Activated CD4-positive, alpha-beta T cell treated with anti-CD3 and anti-CD28 coated beads for 36 hours (primary cell): ENCODE measurements at regions not wholly inside any gene's neighbourhood (a gene's known extent, or its start where the extent isn't known, plus 50 kb on each side); places are given as distances from the start of the nearest gene placed in this dataset.

Source experiments
- ATAC-seq: fragments of 200-7000 bp; cut with Tn5 transposase; one replicate; pipeline ENCODE4 v1.10.0; 2021; ENCODE audit warnings: mild to moderate bottlenecking, moderate library complexity
- CTCF ChIA-PET: fragments of 350-600 bp; sonication (Branson Sonifier 250); formaldehyde crosslinking; loops from one replicate; lab custom pipeline; 2021; ENCODE audit warnings: antibody characterized with exemption; lab: Charles Lee
- POLR2A ChIA-PET: fragments of 350-600 bp; sonication (Branson Sonifier 250); formaldehyde crosslinking; loops from one replicate; lab custom pipeline; 2021; ENCODE audit warnings: antibody characterized with exemption, inconsistent platforms; lab: Charles Lee
- DNase-seq: peaks from one replicate; pipeline ENCODE4 v3.0.0-alpha.2; 2020
- H3K27ac Mint-ChIP-seq: one replicate; pipeline ENCODE4 v1.8.0; 2021; ENCODE audit warnings: mixed read lengths
- H3K27me3 Mint-ChIP-seq: one replicate; pipeline ENCODE4 v1.8.0; 2021; ENCODE audit warnings: mixed read lengths
- H3K36me3 Mint-ChIP-seq: one replicate; pipeline ENCODE4 v1.8.0; 2021; ENCODE audit warnings: low read depth, mixed read lengths
- H3K4me1 Mint-ChIP-seq: one replicate; pipeline ENCODE4 v1.8.0; 2021; ENCODE audit warnings: mixed read lengths
- H3K4me3 Mint-ChIP-seq: one replicate; pipeline ENCODE4 v1.8.0; 2021; ENCODE audit warnings: mild to moderate bottlenecking, moderate library complexity, mixed read lengths
- H3K9me3 Mint-ChIP-seq: one replicate; pipeline ENCODE4 v1.8.0; 2021; ENCODE audit warnings: low read depth, mixed read lengths
- intact Hi-C, 2 experiments: fragments of 100-400 bp; cut with DNase I in 1 of 2; cut with micrococcal nuclease in 1 of 2; formaldehyde crosslinking; loops; one replicate each; pipeline versions ENCODE4 v1.14.2 to v1.15.1; 2022 to 2024; cut with DNase I, micrococcal nuclease

DNA sequence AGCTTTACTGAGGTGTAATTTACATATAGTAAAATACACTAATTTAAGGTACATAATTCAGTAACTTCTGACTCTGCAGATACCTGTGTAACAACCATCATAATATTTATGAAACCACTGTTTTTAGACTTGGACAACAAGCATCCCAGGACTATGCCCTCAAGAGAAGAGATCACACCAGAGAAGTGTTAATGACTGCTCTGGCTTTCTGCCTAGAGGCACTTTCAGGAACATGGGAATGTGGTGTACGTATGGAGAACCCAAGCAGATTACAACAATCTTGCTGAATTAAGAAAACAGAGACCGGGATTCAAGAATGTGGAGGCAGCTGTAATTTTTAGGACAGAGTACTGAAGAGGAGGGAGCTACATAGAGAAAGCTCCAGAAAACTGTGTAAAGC is 475.2 kb downstream of the LPIN1 start:
- ChIA-PET CTCF (interaction anchor here (0.6 kb wide), 1 partner anchor 105 kb away, joined by 3 read pairs; no protein-coding TSS in a partner anchor), POLR2A (no interaction called here)
- no peaks in the 10 kb centered on the region for H3K27me3 Mint-ChIP-seq
- H3K36me3 Mint-ChIP-seq, result peaks cover 14% of the 10 kb centered on the region
- H3K27ac Mint-ChIP-seq, result no peak overlapping the region
- no peak overlapping the region for H3K4me3 Mint-ChIP-seq
- ATAC-seq, result no peak
- no peaks in the 10 kb centered on the region for H3K4me1 Mint-ChIP-seq
- intact Hi-C loops, result no loop called here
- no peak for DNase-seq
- H3K9me3 Mint-ChIP-seq, result peaks cover 33% of the 10 kb centered on the region

DNA sequence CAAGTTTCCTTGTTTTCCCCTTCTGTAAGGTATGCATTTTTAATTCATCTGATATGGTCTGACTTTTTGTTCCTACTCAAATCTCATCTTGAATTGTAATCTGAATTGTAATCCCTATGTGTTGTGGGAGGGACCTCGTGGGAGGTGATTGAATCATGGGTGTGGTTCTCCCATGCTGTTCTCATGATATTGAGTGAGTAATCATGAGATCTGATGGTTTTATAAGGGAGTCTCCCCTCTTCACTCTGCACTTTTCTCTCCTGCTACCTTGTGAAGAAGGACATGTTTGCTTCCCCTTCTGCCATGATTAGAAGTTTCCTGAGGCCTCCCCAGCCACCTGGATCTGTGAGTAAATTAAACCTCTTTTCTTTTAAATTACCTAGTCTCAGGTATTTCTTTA is 476.1 kb downstream of the LPIN1 start:
- H3K27ac Mint-ChIP-seq, result no peak overlapping the region
- ChIA-PET POLR2A (no interaction called here), CTCF (no interaction called here)
- H3K36me3 Mint-ChIP-seq, result peaks cover 14% of the 10 kb centered on the region
- intact Hi-C loops, result no loop called here
- peak; percentile 13 for DNase-seq
- no peak overlapping the region for H3K4me3 Mint-ChIP-seq
- no peaks in the 10 kb centered on the region for H3K4me1 Mint-ChIP-seq
- H3K27me3 Mint-ChIP-seq, result no peaks in the 10 kb centered on the region
- no peak for ATAC-seq
- peaks cover 33% of the 10 kb centered on the region for H3K9me3 Mint-ChIP-seq

DNA sequence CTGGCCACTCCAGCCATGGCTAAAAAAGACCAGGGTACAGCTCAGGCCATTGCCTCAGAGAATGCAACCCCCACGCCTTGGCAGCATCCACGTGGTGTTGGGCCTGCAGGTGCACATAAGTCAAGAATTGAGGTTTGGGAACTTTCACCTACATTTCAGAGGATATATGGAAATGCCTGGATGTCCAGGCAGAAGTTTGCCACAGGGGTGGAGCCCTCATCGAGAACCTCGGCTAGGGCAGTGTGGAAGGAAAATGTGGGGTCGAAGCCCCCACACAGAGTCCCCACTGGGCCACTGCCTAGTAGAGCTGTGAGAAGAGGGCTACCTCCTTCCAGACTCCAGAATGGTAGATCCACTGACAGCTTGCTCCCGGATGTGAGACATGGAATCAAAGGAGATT is 477.3 kb downstream of the LPIN1 start:
- Mint-ChIP-seq H3K27ac (no peak overlapping the region), H3K27me3 (no peaks in the 10 kb centered on the region), H3K9me3 (peaks cover 33% of the 10 kb centered on the region), H3K4me3 (no peak overlapping the region), H3K4me1 (no peaks in the 10 kb centered on the region), H3K36me3 (peaks cover 14% of the 10 kb centered on the region)
- intact Hi-C loops, result no loop called here
- peak; percentile 9 for DNase-seq
- ATAC-seq, result no peak
- ChIA-PET POLR2A (no interaction called here), CTCF (no interaction called here)

DNA sequence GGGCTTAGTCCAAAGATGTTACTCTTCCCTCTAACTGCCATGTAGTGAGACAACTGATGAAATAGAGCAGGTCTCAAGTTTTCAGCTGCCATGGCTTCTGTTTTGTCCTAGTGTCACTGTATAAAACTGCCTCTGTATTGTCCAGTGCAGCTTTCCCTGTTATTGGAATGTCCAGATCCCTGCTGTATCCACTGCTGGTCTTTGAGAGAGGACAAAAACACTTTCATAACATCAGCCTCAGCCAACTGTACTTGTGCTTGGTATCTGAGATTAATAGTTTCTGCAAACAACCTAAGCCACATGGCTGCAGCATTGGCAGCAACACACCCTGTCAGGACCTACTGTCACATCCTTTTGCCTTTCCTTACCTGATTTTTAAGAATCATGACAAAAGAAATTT is 480.2 kb downstream of the LPIN1 start:
- H3K4me1 Mint-ChIP-seq, result no peaks in the 10 kb centered on the region
- intact Hi-C loops, result no loop called here
- DNase-seq, result no peak
- no peaks in the 10 kb centered on the region for H3K27me3 Mint-ChIP-seq
- no peak overlapping the region for H3K27ac Mint-ChIP-seq
- ATAC-seq, result no peak
- H3K36me3 Mint-ChIP-seq, result peaks cover 14% of the 10 kb centered on the region
- CTCF ChIA-PET, result no interaction called here
- POLR2A ChIA-PET, result no interaction called here
- H3K4me3 Mint-ChIP-seq, result no peak overlapping the region
- H3K9me3 Mint-ChIP-seq, result peaks cover 32% of the 10 kb centered on the region

DNA sequence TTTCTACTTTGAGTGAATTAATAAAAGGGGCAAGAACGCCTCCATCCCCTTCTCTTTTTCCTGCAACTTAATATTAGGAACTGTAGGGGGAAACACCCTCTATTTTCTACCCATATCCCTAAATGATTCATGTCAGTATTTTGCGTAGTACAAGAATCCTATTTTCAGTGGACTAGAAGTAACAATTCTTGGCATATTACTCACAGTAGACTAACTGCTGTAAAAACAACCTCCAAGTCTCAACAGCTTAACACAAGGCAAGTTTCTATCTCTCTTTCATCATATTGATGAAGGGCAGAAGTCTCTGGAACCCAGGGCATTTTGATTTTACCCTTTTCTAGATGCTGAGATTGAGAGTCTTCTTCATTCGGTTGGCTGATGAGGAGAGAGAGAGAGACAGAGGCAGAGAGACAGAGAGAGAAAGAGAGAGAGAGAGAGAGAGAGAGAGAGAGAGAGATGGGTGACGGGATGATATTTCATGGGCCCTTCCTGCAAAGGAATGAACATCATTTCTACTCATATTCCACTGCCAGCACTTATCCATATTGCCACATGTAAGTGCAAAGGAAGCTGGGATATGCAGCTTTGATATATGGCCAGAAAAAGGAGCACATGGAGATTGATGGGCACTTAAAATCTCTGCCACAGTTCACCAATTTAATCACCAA is 481.6 kb downstream of the LPIN1 start:
- intact Hi-C loops, result no loop called here
- ChIA-PET CTCF (interaction anchor here (0.7 kb wide), 1 partner anchor 540 kb away, joined by 4 read pairs; no protein-coding TSS in a partner anchor), POLR2A (no interaction called here)
- Mint-ChIP-seq H3K4me3 (no peak overlapping the region), H3K27ac (no peak overlapping the region), H3K9me3 (peaks cover 25% of the 10 kb centered on the region), H3K27me3 (no peaks in the 10 kb centered on the region), H3K36me3 (peaks cover 9% of the 10 kb centered on the region), H3K4me1 (no peaks in the 10 kb centered on the region)
- no peak for DNase-seq
- no peak for ATAC-seq

DNA sequence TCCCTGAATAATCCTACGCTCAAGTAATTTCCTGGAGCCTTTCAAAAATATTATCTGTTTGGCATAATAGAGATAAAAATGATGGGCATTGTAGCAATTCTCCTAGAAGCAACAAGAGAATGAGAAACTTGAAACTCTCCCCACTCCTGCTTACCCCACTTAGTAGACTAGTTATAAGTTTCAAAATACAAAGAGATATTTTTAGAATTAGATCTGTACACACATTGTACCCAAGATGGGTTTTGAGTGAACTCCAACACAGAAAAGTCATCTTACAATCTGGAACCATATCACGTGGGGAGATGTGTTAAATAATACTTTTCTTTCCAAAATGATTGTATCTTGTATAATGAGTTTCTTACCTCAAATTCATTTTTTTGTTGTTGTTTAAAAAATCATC is 484.9 kb downstream of the LPIN1 start:
- DNase-seq, result no peak
- Mint-ChIP-seq H3K27ac (no peak overlapping the region), H3K9me3 (no peaks in the 10 kb centered on the region), H3K4me3 (no peak overlapping the region), H3K4me1 (no peaks in the 10 kb centered on the region), H3K36me3 (no peaks in the 10 kb centered on the region), H3K27me3 (no peaks in the 10 kb centered on the region)
- no peak for ATAC-seq
- CTCF ChIA-PET, result interaction anchor here (0.6 kb wide), 1 partner anchor 22 kb away, joined by 3 read pairs; no protein-coding TSS in a partner anchor
- POLR2A ChIA-PET, result no interaction called here
- intact Hi-C loops, result no loop called here

DNA sequence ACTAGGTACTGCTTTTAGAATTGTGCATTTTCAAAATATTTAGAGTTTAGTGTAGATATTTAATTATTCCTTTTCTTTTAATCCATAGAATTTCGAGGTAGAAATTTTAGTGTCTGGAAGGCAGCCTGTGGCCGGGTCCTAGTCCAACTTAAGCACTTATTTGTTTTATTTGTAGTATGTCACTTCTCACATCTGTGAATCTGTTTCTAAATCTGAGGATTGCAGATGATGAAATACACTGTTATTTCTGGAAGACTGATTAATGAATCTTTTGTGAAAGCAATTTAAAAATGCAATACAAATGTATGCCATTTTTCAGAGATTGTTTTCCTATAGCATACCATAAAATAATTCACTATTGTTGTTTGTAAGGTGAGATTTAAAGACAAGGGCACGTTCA is 483.9 kb upstream of the TRIB2 start:
- ATAC-seq (no peak), DNase-seq (no peak)
- no peak overlapping the region for H3K4me3 Mint-ChIP-seq
- H3K9me3 Mint-ChIP-seq, result no peaks in the 10 kb centered on the region
- intact Hi-C loops, result no loop called here
- H3K27ac Mint-ChIP-seq, result no peak overlapping the region
- H3K4me1 Mint-ChIP-seq, result no peaks in the 10 kb centered on the region
- H3K36me3 Mint-ChIP-seq, result no peaks in the 10 kb centered on the region
- ChIA-PET POLR2A (no interaction called here), CTCF (no interaction called here)
- H3K27me3 Mint-ChIP-seq, result no peaks in the 10 kb centered on the region

DNA sequence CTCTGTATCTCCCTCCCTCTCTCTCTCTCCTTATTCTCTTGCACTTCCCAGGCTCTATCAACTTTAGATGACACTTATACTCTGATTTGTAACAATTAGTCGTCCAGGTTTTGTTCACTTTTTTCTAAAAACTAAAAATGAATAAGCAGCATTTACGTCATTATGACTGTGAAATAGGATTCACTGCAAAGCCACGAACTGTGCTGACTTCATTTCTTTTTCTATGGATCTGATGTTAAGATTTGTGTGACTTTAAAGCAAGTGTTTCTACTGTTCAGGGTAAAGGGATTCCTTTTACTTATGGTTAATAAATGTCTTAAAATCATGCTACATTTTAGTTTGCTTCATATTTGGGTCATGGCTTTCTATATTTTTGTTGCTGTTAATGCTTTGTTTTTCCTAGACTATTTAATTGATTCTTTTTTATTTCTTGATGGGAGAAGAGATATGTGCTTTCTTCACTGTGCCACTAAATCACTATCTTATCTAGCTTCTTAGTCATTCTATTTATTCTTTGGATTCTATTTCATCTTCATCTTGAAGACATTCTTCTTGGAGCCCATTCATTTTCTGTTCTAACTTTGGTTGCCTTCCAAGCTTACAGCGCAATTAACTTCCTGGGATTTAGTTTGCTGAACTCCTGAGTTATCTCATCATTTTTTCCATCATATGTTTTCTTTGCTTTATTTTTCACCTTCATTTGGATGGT is 480.4 kb upstream of the TRIB2 start:
- ChIA-PET CTCF (no interaction called here), POLR2A (no interaction called here)
- intact Hi-C loops, result no loop called here
- Mint-ChIP-seq H3K4me1 (no peaks in the 10 kb centered on the region), H3K27ac (no peak overlapping the region), H3K36me3 (no peaks in the 10 kb centered on the region), H3K27me3 (no peaks in the 10 kb centered on the region), H3K4me3 (no peak overlapping the region), H3K9me3 (no peaks in the 10 kb centered on the region)
- no peak for DNase-seq
- no peak for ATAC-seq

DNA sequence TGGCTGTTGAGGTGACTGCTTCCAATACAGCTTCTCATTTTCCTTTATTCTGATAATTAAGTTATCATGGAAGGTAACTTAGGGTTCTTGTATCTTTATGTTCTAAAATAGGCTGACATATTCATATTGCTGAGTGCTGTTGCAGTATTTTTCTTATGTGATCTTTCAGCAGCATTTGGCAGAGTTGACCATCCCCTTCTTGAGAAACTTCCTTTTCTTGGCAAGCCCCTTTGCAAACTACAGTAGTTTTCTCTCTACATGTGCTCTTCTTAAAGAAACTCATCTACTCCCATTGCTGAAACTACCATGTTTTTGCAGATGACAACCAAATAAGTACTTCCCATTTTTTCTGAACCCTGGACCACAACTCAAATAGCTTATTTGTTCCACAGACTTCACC is 476.5 kb upstream of the TRIB2 start:
- no peak for DNase-seq
- ATAC-seq, result no peak
- no peaks in the 10 kb centered on the region for H3K4me1 Mint-ChIP-seq
- intact Hi-C loops, result no loop called here
- H3K36me3 Mint-ChIP-seq, result no peaks in the 10 kb centered on the region
- no peak overlapping the region for H3K4me3 Mint-ChIP-seq
- no peaks in the 10 kb centered on the region for H3K9me3 Mint-ChIP-seq
- ChIA-PET CTCF (no interaction called here), POLR2A (no interaction called here)
- H3K27me3 Mint-ChIP-seq, result no peaks in the 10 kb centered on the region
- no peak overlapping the region for H3K27ac Mint-ChIP-seq

DNA sequence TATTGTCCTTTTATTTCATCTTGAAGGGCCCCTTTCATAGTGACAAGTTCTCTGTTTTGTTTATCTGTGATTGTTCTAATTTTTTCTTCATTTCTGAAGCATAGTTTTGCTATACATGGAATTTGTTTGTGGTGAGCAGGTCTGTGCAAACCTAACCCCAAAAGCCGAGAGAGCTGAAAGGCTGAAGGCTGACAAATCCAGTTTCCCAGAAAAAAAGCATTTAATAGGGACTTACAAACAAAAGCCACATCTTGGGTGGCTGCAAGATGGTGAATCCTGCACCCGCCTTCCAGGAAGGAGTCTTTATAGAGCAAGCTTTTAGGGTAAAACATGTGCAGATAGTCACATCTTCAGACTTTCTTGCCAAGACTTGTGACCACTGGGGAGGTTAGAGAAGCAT is 473.4 kb upstream of the TRIB2 start:
- CTCF ChIA-PET, result no interaction called here

DNA sequence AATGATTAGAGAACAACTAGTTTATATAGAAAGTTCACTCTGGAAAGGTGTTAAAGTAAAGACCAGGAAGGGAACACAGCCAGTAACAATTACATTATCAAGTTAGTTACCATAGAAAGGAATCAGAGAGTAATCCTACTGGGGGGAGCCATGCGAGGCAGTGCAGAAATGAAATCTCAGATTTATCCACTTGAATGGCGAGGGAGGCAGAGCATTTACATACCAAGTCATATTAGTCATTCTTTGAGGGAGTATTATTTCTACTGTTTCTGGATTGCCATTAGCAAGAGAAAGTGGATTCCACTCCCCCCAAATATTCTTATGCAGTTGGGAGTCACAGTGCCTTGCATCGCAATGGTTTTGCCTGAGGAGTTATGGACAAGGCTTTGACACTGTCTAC is 472.7 kb upstream of the TRIB2 start:
- CTCF ChIA-PET, result no interaction called here
- ATAC-seq (no peak), DNase-seq (no peak)
- Mint-ChIP-seq H3K36me3 (no peaks in the 10 kb centered on the region), H3K4me1 (no peaks in the 10 kb centered on the region), H3K27ac (no peak overlapping the region), H3K27me3 (no peaks in the 10 kb centered on the region), H3K4me3 (no peak overlapping the region), H3K9me3 (no peaks in the 10 kb centered on the region)
- intact Hi-C loops, result no loop called here
- POLR2A ChIA-PET, result no interaction called here

More for the DNA sequence above, 473.4 kb upstream of the TRIB2 start:
- POLR2A ChIA-PET, result no interaction called here
- Mint-ChIP-seq H3K36me3 (no peaks in the 10 kb centered on the region), H3K27me3 (no peaks in the 10 kb centered on the region), H3K4me3 (no peak overlapping the region), H3K9me3 (no peaks in the 10 kb centered on the region), H3K4me1 (no peaks in the 10 kb centered on the region), H3K27ac (no peak overlapping the region)
- DNase-seq (no peak), ATAC-seq (no peak)
- intact Hi-C loops, result no loop called here

DNA sequence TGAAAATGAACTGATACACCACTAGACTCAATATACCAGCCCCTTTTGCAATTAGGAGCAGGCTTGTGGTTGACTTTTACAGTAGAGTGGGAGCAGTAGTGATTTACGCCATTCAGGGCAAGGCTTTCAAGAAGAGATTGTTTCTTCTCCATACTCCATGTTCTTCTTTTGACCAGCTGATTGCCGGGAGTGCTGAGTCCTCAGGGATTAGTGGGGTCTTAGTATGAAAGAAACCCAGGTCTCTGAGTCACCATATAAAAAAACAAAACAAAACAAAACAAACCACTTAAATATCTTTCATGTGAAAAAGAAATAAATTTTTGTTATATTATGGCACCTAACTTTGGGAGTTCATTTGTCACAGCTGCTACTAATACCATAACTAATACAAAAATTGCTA is 465.6 kb upstream of the TRIB2 start:
- H3K9me3 Mint-ChIP-seq, result no peaks in the 10 kb centered on the region
- DNase-seq (no peak), ATAC-seq (no peak)
- no peaks in the 10 kb centered on the region for H3K36me3 Mint-ChIP-seq
- intact Hi-C loops, result no loop called here
- no peak overlapping the region for H3K27ac Mint-ChIP-seq
- POLR2A ChIA-PET, result interaction anchor here (0.6 kb wide), 1 partner anchor 205 kb away, joined by 6 read pairs; no protein-coding TSS in a partner anchor
- H3K4me1 Mint-ChIP-seq, result no peaks in the 10 kb centered on the region
- CTCF ChIA-PET, result no interaction called here
- H3K4me3 Mint-ChIP-seq, result no peak overlapping the region
- H3K27me3 Mint-ChIP-seq, result no peaks in the 10 kb centered on the region
